ENCODE measurements at regions not wholly inside any gene's neighbourhood (a gene's known extent, or its start where the extent isn't known, plus 50 kb on each side); places are given as distances from the start of the nearest gene placed in this dataset.

GRCh38 chr9:119903851-119904250 lies 534.6 kb upstream of the BRINP1 start:
- peaks cover 4% of the 10 kb centered on the region for H3K27me3 Mint-ChIP-seq
- ATAC-seq (no peak), DNase-seq (no peak)
- no peak overlapping the region for H3K4me3 Mint-ChIP-seq
- ChIA-PET POLR2A (no interaction called here), CTCF (no interaction called here)
- H3K27ac Mint-ChIP-seq: no peak overlapping the region
- no peaks in the 10 kb centered on the region for H3K36me3 Mint-ChIP-seq (ENCODE audit: low read depth)
- no peaks in the 10 kb centered on the region for H3K4me1 Mint-ChIP-seq (ENCODE audit: low read depth)
- peaks cover 6% of the 10 kb centered on the region for H3K9me3 Mint-ChIP-seq
- TF ChIP-seq CTCF (IDR thresholded peaks at IDR 0.05): no peak
- intact Hi-C loops (cut with micrococcal nuclease): no loop called here

- Mint-ChIP-seq H3K4me3 (no peak overlapping the region), H3K36me3 (ENCODE audit: low read depth) (no peaks in the 10 kb centered on the region), H3K27ac (no peak overlapping the region), H3K4me1 (ENCODE audit: low read depth) (no peaks in the 10 kb centered on the region), H3K9me3 (peaks cover under 1% of the 10 kb centered on the region), H3K27me3 (peaks cover 4% of the 10 kb centered on the region)
- intact Hi-C loops (cut with micrococcal nuclease): no loop called here
- ATAC-seq (no peak), DNase-seq (no peak)
- no peak for TF ChIP-seq CTCF (IDR thresholded peaks at IDR 0.05)
- CTCF ChIA-PET: no interaction called here
- POLR2A ChIA-PET: no interaction called here
These were observed 533.4 kb upstream of the BRINP1 start for GRCh38 chr9:119902611-119903010.

- H3K27me3 Mint-ChIP-seq: peaks cover 3% of the 10 kb centered on the region
- no peak overlapping the region for H3K27ac Mint-ChIP-seq
- no peak overlapping the region for H3K4me3 Mint-ChIP-seq
- no peak for TF ChIP-seq CTCF (IDR thresholded peaks at IDR 0.05)
- DNase-seq: no peak
- H3K9me3 Mint-ChIP-seq: no peaks in the 10 kb centered on the region
- H3K4me1 Mint-ChIP-seq (ENCODE audit: low read depth): no peaks in the 10 kb centered on the region
- intact Hi-C loops (cut with micrococcal nuclease): no loop called here
- H3K36me3 Mint-ChIP-seq (ENCODE audit: low read depth): no peaks in the 10 kb centered on the region
- ATAC-seq: no peak
- ChIA-PET POLR2A (no interaction called here), CTCF (no interaction called here)
These were observed 529.1 kb upstream of the BRINP1 start for GRCh38 chr9:119898316-119898715.

- no peak overlapping the region for H3K4me3 Mint-ChIP-seq
- H3K27ac Mint-ChIP-seq: no peak overlapping the region
- no peaks in the 10 kb centered on the region for H3K36me3 Mint-ChIP-seq (ENCODE audit: low read depth)
- H3K4me1 Mint-ChIP-seq (ENCODE audit: low read depth): no peaks in the 10 kb centered on the region
- no peak for ATAC-seq
- POLR2A ChIA-PET: no interaction called here
- no peaks in the 10 kb centered on the region for H3K9me3 Mint-ChIP-seq
- no peak for DNase-seq
- no peak for TF ChIP-seq CTCF (IDR thresholded peaks at IDR 0.05)
- CTCF ChIA-PET: no interaction called here
- intact Hi-C loops (cut with micrococcal nuclease): no loop called here
- no peaks in the 10 kb centered on the region for H3K27me3 Mint-ChIP-seq
These were observed 515.2 kb upstream of the BRINP1 start for GRCh38 chr9:119884438-119884837.

- DNase-seq (no peak), ATAC-seq (no peak)
- ChIA-PET CTCF (no interaction called here), POLR2A (no interaction called here)
- Mint-ChIP-seq H3K27me3 (no peaks in the 10 kb centered on the region), H3K4me1 (ENCODE audit: low read depth) (no peaks in the 10 kb centered on the region), H3K4me3 (no peak overlapping the region), H3K27ac (no peak overlapping the region), H3K9me3 (no peaks in the 10 kb centered on the region), H3K36me3 (ENCODE audit: low read depth) (no peaks in the 10 kb centered on the region)
- intact Hi-C loops (cut with micrococcal nuclease): no loop called here
- TF ChIP-seq CTCF (IDR thresholded peaks at IDR 0.05): no peak
These were observed 512.7 kb upstream of the BRINP1 start for GRCh38 chr9:119881898-119882297.

Measured in activated CD8-positive, alpha-beta T cell treated with anti-CD3 and anti-CD28 coated beads for 36 hours (primary cell).